KMS-11 (cell line): ENCODE measurements at regions not wholly inside any gene's neighbourhood (a gene's known extent, or its start where the extent isn't known, plus 50 kb on each side); places are given as distances from the start of the nearest gene placed in this dataset.

Experiments
- H2AFZ ChIP-seq: fragments of 200-600 bp; sonication (generic); 2 replicates; pipeline ENCODE4 v1.6.1; 2016; ENCODE audit warnings: antibody characterized with exemption, mixed run types, low read depth
- H3K27ac ChIP-seq: fragments of 200-600 bp; sonication (generic); 2 replicates; pipeline ENCODE4 v1.6.1; 2016; ENCODE audit warnings: mild to moderate bottlenecking, mixed run types
- H3K27me3 ChIP-seq: fragments of 200-600 bp; sonication (generic); 2 replicates; pipeline ENCODE4 v1.6.1; 2017; ENCODE audit warnings: mild to moderate bottlenecking, low read depth, mixed run types, moderate library complexity; ENCODE audit not compliant: insufficient read depth
- H3K36me3 ChIP-seq: fragments of 200-600 bp; sonication (generic); 2 replicates; pipeline ENCODE4 v1.6.1; 2017; ENCODE audit warnings: mild to moderate bottlenecking, mixed run types; ENCODE audit not compliant: insufficient read depth
- H3K4me1 ChIP-seq: fragments of 200-600 bp; sonication (generic); 2 replicates; pipeline ENCODE4 v1.6.1; 2016; ENCODE audit warnings: mild to moderate bottlenecking, low read depth, mixed run types; ENCODE audit not compliant: poor library complexity, severe bottlenecking
- H3K4me2 ChIP-seq: fragments of 200-600 bp; sonication (generic); 2 replicates; pipeline ENCODE4 v1.7.0; 2016; ENCODE audit warnings: mild to moderate bottlenecking, mixed run types
- H3K4me3 ChIP-seq: fragments of 200-600 bp; sonication (generic); IDR thresholded peaks from 2 replicates; pipeline ENCODE4 v1.6.1; 2017; ENCODE audit warnings: low read depth, low read length, mixed read lengths; ENCODE audit not compliant: insufficient read depth
- H3K79me2 ChIP-seq: fragments of 200-600 bp; sonication (generic); 2 replicates; pipeline ENCODE4 v1.6.1; 2016; ENCODE audit warnings: low read depth, mixed run types; ENCODE audit not compliant: insufficient read depth
- H3K9ac ChIP-seq: fragments of 200-600 bp; sonication (generic); 2 replicates; pipeline ENCODE4 v1.6.1; 2016; ENCODE audit warnings: mild to moderate bottlenecking, mixed run types
- H4K20me1 ChIP-seq: fragments of 200-600 bp; sonication (generic); 2 replicates; pipeline ENCODE4 v1.6.1; 2016; ENCODE audit warnings: mild to moderate bottlenecking, mixed run types; ENCODE audit not compliant: insufficient read depth
- TF ChIP-seq, protein P1 (sequence below): fragments of 200-600 bp; sonication (generic); conservative IDR thresholded peaks from 2 replicates; pipeline ENCODE4 v1.6.1; 2017; ENCODE audit warnings: low read depth, mild to moderate bottlenecking, antibody characterized with exemption, low read length, moderate library complexity, mixed read lengths

- Histone ChIP-seq H3K4me2 (no peak overlapping the region), H3K9ac (no peak overlapping the region), H2AFZ (no peak overlapping the region), H3K79me2 (no peaks in the 10 kb centered on the region), H3K4me3 (no peak overlapping the region), H3K27me3 (no peaks in the 10 kb centered on the region), H3K27ac (no peak overlapping the region), H3K36me3 (no peaks in the 10 kb centered on the region), H3K4me1 (no peaks in the 10 kb centered on the region), H4K20me1 (no peaks in the 10 kb centered on the region)
- TF ChIP-seq, protein P1, sequence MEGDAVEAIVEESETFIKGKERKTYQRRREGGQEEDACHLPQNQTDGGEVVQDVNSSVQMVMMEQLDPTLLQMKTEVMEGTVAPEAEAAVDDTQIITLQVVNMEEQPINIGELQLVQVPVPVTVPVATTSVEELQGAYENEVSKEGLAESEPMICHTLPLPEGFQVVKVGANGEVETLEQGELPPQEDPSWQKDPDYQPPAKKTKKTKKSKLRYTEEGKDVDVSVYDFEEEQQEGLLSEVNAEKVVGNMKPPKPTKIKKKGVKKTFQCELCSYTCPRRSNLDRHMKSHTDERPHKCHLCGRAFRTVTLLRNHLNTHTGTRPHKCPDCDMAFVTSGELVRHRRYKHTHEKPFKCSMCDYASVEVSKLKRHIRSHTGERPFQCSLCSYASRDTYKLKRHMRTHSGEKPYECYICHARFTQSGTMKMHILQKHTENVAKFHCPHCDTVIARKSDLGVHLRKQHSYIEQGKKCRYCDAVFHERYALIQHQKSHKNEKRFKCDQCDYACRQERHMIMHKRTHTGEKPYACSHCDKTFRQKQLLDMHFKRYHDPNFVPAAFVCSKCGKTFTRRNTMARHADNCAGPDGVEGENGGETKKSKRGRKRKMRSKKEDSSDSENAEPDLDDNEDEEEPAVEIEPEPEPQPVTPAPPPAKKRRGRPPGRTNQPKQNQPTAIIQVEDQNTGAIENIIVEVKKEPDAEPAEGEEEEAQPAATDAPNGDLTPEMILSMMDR = no peak
Observed at GRCh38 chr2:53303012-53303578, 464.5 kb upstream of the CHAC2 start.

- H3K9ac ChIP-seq = no peak overlapping the region
- H2AFZ ChIP-seq = no peak overlapping the region
- no peaks in the 10 kb centered on the region for H3K27me3 ChIP-seq
- no peaks in the 10 kb centered on the region for H3K36me3 ChIP-seq
- no peaks in the 10 kb centered on the region for H4K20me1 ChIP-seq
- H3K4me1 ChIP-seq = no peaks in the 10 kb centered on the region
- no peak overlapping the region for H3K4me2 ChIP-seq
- TF ChIP-seq, protein P1 = no peak
- no peak overlapping the region for H3K4me3 ChIP-seq
- H3K27ac ChIP-seq = no peak overlapping the region
- H3K79me2 ChIP-seq = no peaks in the 10 kb centered on the region
Observed at GRCh38 chr2:53302455-53302854, 465.1 kb upstream of the CHAC2 start.

GRCh38 chr2:53289309-53290006 is 478.1 kb upstream of the CHAC2 start:
- H3K4me2 ChIP-seq = no peak overlapping the region
- TF ChIP-seq, protein P1 = no peak
- H2AFZ ChIP-seq = no peak overlapping the region
- H3K79me2 ChIP-seq = no peaks in the 10 kb centered on the region
- no peaks in the 10 kb centered on the region for H3K27me3 ChIP-seq
- no peaks in the 10 kb centered on the region for H3K4me1 ChIP-seq
- H3K36me3 ChIP-seq = no peaks in the 10 kb centered on the region
- no peak overlapping the region for H3K4me3 ChIP-seq
- H3K9ac ChIP-seq = no peak overlapping the region
- H4K20me1 ChIP-seq = no peaks in the 10 kb centered on the region
- H3K27ac ChIP-seq = no peak overlapping the region

GRCh38 chr2:53286345-53286744 is 481.3 kb upstream of the CHAC2 start:
- TF ChIP-seq, protein P1 = no peak
- Histone ChIP-seq H3K4me3 (no peak overlapping the region), H3K4me2 (no peak overlapping the region), H3K9ac (no peak overlapping the region), H3K27me3 (no peaks in the 10 kb centered on the region), H3K79me2 (no peaks in the 10 kb centered on the region), H4K20me1 (no peaks in the 10 kb centered on the region), H3K36me3 (no peaks in the 10 kb centered on the region), H2AFZ (no peak overlapping the region), H3K27ac (no peak overlapping the region), H3K4me1 (no peaks in the 10 kb centered on the region)
